ENCODE measurements at regions not wholly inside any gene's neighbourhood (a gene's known extent, or its start where the extent isn't known, plus 50 kb on each side); places are given as distances from the start of the nearest gene placed in this dataset.

DNA sequence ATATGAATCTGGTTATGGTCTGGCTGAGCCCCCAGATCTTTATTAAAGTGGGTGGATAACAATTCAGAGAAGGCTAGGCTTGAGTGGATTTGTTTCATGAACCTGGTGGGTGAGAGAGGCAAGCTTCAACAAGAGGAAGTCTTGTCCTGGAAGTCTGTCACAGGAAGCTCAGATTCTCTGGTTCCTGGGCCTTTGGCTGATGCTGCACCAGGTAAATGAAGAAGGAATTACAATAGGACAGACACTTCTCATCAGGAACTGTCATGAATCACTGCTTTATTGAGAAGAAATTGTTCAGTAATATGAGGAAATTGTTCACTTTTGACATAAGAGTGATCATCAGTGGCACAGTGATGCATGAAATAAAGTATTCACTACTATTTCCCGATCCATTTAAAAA is 167.6 kb upstream of the ELL2 start:
- Histone ChIP-seq H3K4me3 (replicated peaks in 1 of 3; ENCODE audit: insufficient read depth in 1 of 3, low read depth in 1 of 3, low read length in 3 of 3) (no peak overlapping the region), H3K27me3 (ENCODE audit: control insufficient read depth in 2 of 2, insufficient read depth in 2 of 2, low read length in 2 of 2) (no peaks in the 10 kb centered on the region), H3K9ac (replicated peaks; ENCODE audit: extremely low read depth, insufficient read depth, low read length) (no peak overlapping the region), H3K27ac (ENCODE audit: insufficient read depth, low read depth, low read length) (no peak overlapping the region), H4K20me1 (replicated peaks; ENCODE audit: control insufficient read depth, extremely low read depth, insufficient read depth, low read length) (no peaks in the 10 kb centered on the region), H3K36me3 (ENCODE audit: control insufficient read depth in 2 of 2, extremely low read depth in 1 of 2, insufficient read depth in 2 of 2, low read length in 2 of 2) (no peaks in the 10 kb centered on the region), H3K79me2 (ENCODE audit: control insufficient read depth, insufficient read depth, low read length) (no peaks in the 10 kb centered on the region), H3K4me2 (ENCODE audit: insufficient read depth, low read length) (no peak overlapping the region), H3K9me1 (replicated peaks; ENCODE audit: control insufficient read depth, extremely low read depth, insufficient read depth, low read length) (no peaks in the 10 kb centered on the region), H3K4me1 (ENCODE audit: control insufficient read depth, extremely low read depth, insufficient read depth, low read length) (no peaks in the 10 kb centered on the region), H3K9me3 (replicated peaks; ENCODE audit: control insufficient read depth, insufficient read depth, low read length) (no peaks in the 10 kb centered on the region), H2AFZ (ENCODE audit: low read depth, low read length) (no peak overlapping the region)
- dilution Hi-C loops (cut with MboI; ENCODE audit: extremely low pct_ligation_motif_present, low sequenced_read_pairs) (no loop called here), intact Hi-C loops (cut with micrococcal nuclease) (loop anchor here (1.0 kb wide), 1 partner anchor 10 kb away; no protein-coding TSS in a partner anchor)
- POLR2A ChIA-PET = no interaction called here
- no peak for DNase-seq (ENCODE audit: low read depth, low spot score)
- no peak for FAIRE-seq
- TF ChIP-seq CTCF (IDR thresholded peaks at IDR 0.05; ENCODE audit: extremely low read depth in 1 of 2, insufficient read depth in 1 of 2, low read depth in 1 of 2, low read length in 2 of 2) (no peak), GATA2 (IDR thresholded peaks at IDR 0.05; ENCODE audit: insufficient read depth, insufficient read length, low read depth, low read length) (no peak), MYC (IDR thresholded peaks at IDR 0.05; ENCODE audit: low read depth, low read length) (no peak), POLR2AphosphoS5 (IDR thresholded peaks at IDR 0.05; ENCODE audit: insufficient read depth, low read depth, low read length) (no peak), EZH2 (IDR thresholded peaks at IDR 0.05; ENCODE audit: borderline replicate concordance, low read depth, low read length, severe bottlenecking) (no peak)
- no TSS peak for BruUV-seq (replicated peaks)
- CTCF ChIA-PET = interaction anchor here (1.1 kb wide), 2 partner anchors 17 to 207 kb away, joined by 3 read pairs; no protein-coding TSS in a partner anchor
